Fibroblast of the aortic adventitia (primary cell): ENCODE measurements at regions not wholly inside any gene's neighbourhood (a gene's known extent, or its start where the extent isn't known, plus 50 kb on each side); places are given as distances from the start of the nearest gene placed in this dataset.

Experiments
- DNase-seq: peaks from one replicate; pipeline ENCODE4 v3.0.0-alpha.2; 2010; ENCODE audit warnings: low read depth
- H3K4me3 ChIP-seq: 2 replicates; pipeline ENCODE4 v1.5.1; 2011; ENCODE audit warnings: low read depth, mild to moderate bottlenecking, control low read depth, low read length, moderate library complexity
- CTCF ChIP-seq: IDR thresholded peaks from 2 replicates; pipeline ENCODE4 v1.5.1; 2011; ENCODE audit warnings: mild to moderate bottlenecking, low read length, control low read depth, inconsistent platforms; ENCODE audit not compliant: insufficient read depth

- H3K4me3 ChIP-seq, result no peak overlapping the region
- no peak for DNase-seq
- TF ChIP-seq CTCF, result no peak
These were observed 310.8 kb upstream of the BOD1L1 start for GRCh38 chr4:13938299-13938698.

GRCh38 chr4:13940921-13941320, 313.4 kb upstream of the BOD1L1 start:
- H3K4me3 ChIP-seq, result no peak overlapping the region
- DNase-seq, result no peak
- no peak for TF ChIP-seq CTCF

- TF ChIP-seq CTCF, result no peak
- no peak overlapping the region for H3K4me3 ChIP-seq
- DNase-seq, result no peak
These were observed 315.5 kb upstream of the BOD1L1 start for GRCh38 chr4:13942977-13943376.

- no peak for TF ChIP-seq CTCF
- DNase-seq, result no peak
- H3K4me3 ChIP-seq, result no peak overlapping the region
These were observed 316.6 kb upstream of the BOD1L1 start for GRCh38 chr4:13944095-13944511.

GRCh38 chr4:13947921-13948320, 320.4 kb upstream of the BOD1L1 start:
- no peak for DNase-seq
- no peak for TF ChIP-seq CTCF
- no peak overlapping the region for H3K4me3 ChIP-seq

GRCh38 chr4:13950491-13950890, 323.0 kb upstream of the BOD1L1 start:
- DNase-seq, result no peak

More at GRCh38 chr4:13950491-13950890, 323.0 kb upstream of the BOD1L1 start:
- TF ChIP-seq CTCF, result no peak
- H3K4me3 ChIP-seq, result no peak overlapping the region
